ENCODE measurements at regions not wholly inside any gene's neighbourhood (a gene's known extent, or its start where the extent isn't known, plus 50 kb on each side); places are given as distances from the start of the nearest gene placed in this dataset.

DNA sequence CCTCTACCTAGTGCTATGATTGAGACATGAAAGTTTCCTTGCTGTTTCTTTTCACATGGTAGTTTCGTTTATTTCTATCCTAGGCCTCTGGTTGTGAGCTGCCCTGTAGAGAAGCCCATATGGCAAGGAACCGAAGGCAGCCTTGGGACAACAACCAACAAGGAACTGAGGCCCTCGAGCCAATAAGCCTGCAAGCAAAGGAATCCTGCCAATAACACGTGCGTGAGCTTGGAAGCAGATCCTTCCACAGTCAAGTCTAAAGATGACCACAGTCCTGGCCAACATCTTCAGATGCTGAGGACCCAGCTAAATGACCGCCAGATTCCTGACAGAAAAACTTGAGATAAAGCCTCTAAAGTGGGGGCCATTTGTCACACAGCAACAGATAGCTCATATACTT lies 100.4 kb upstream of the FAM9B start:
- H3K27me3 Mint-ChIP-seq (ENCODE audit: low read depth), result no peaks in the 10 kb centered on the region
- no peak overlapping the region for H3K4me3 Mint-ChIP-seq
- peaks cover 4% of the 10 kb centered on the region for H3K9me3 Mint-ChIP-seq
- H3K36me3 Mint-ChIP-seq (ENCODE audit: low read depth), result no peaks in the 10 kb centered on the region
- no peaks in the 10 kb centered on the region for H3K4me1 Mint-ChIP-seq (ENCODE audit: low read depth)
- no peak overlapping the region for H3K27ac Mint-ChIP-seq

GRCh38 chrX:9135901-9136510 lies 102.1 kb upstream of the FAM9B start:
- Mint-ChIP-seq H3K36me3 (ENCODE audit: low read depth) (no peaks in the 10 kb centered on the region), H3K4me3 (no peak overlapping the region), H3K27me3 (ENCODE audit: low read depth) (no peaks in the 10 kb centered on the region), H3K9me3 (peaks cover 4% of the 10 kb centered on the region), H3K4me1 (ENCODE audit: low read depth) (no peaks in the 10 kb centered on the region), H3K27ac (no peak overlapping the region)

DNA sequence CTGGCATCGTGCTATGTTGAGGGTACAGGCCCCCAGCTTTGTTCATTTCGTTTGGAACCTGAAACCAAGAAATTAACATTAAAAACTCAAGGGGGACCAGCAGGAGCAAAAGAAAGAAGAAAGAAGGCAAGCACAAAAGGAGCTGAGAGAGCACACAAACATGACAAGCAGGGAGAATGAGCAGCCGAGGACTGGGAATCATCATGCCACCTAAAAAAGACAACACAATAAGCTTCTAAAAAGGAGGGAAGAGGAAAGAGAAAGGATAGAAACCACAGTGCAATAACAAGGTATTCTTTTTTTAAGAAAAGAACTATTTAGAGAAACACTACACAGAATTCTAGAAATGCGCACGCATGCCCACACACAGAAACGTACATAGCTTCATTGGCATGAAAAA lies 103.2 kb upstream of the FAM9B start:
- no peak overlapping the region for H3K27ac Mint-ChIP-seq
- H3K4me1 Mint-ChIP-seq (ENCODE audit: low read depth), result no peaks in the 10 kb centered on the region
- no peak overlapping the region for H3K4me3 Mint-ChIP-seq
- H3K9me3 Mint-ChIP-seq, result peaks cover 4% of the 10 kb centered on the region
- H3K27me3 Mint-ChIP-seq (ENCODE audit: low read depth), result no peaks in the 10 kb centered on the region
- H3K36me3 Mint-ChIP-seq (ENCODE audit: low read depth), result no peaks in the 10 kb centered on the region

GRCh38 chrX:9141496-9141895 lies 107.6 kb upstream of the FAM9B start:
- no peaks in the 10 kb centered on the region for H3K36me3 Mint-ChIP-seq (ENCODE audit: low read depth)
- H3K4me3 Mint-ChIP-seq, result no peak overlapping the region
- no peaks in the 10 kb centered on the region for H3K27me3 Mint-ChIP-seq (ENCODE audit: low read depth)
- no peak overlapping the region for H3K27ac Mint-ChIP-seq
- no peaks in the 10 kb centered on the region for H3K9me3 Mint-ChIP-seq
- H3K4me1 Mint-ChIP-seq (ENCODE audit: low read depth), result no peaks in the 10 kb centered on the region

DNA sequence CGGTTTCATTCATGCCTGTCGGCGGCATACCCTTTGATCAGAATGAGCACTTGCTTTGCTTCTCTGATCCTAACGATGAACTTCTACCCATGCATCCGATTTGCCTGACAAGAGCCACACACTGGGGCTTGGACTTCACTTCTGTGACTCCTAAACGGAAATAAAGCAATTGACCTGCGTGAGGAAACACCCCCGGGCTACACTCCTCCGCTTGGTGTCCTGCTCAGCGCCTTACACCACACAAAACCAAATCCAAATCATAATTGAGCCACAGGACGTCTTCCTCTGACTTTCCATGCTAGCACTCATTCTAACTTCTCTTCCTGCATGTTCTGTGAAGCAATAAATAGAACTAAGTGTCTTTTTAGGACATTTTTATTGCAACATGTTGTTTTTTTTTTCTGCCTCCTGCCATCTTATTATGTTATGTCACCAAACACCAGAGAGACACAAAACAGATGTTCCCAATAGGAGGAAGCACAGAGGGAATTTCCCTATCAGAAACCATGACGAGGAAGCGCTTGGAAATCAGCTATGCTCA lies 110.8 kb upstream of the FAM9B start:
- Mint-ChIP-seq H3K27me3 (ENCODE audit: low read depth) (no peaks in the 10 kb centered on the region), H3K9me3 (peaks cover 3% of the 10 kb centered on the region), H3K4me3 (no peak overlapping the region), H3K36me3 (ENCODE audit: low read depth) (no peaks in the 10 kb centered on the region), H3K27ac (no peak overlapping the region), H3K4me1 (ENCODE audit: low read depth) (no peaks in the 10 kb centered on the region)

DNA sequence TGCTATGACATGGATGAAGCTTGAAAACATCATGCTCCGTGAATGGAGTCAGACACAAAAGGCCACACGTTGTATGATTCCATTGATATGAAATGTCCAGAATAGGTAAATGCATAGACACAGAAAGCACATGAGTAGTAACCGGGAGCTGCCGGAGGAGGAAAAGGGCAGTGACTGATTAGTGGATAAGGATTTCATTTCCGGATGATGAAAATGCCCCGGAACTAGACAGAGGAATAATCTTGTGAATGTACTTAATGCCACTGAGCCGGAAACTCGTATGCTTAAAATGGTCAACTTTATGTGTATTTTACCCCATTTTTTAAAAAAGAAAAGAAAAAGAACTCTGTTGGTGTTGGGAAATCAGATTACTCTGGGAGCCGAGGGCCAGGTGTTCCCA lies 112.7 kb upstream of the FAM9B start:
- Mint-ChIP-seq H3K9me3 (peaks cover 9% of the 10 kb centered on the region), H3K36me3 (ENCODE audit: low read depth) (no peaks in the 10 kb centered on the region), H3K4me1 (ENCODE audit: low read depth) (no peaks in the 10 kb centered on the region), H3K4me3 (no peak overlapping the region), H3K27me3 (ENCODE audit: low read depth) (no peaks in the 10 kb centered on the region), H3K27ac (no peak overlapping the region)

- no peaks in the 10 kb centered on the region for H3K27me3 Mint-ChIP-seq (ENCODE audit: low read depth)
- no peak overlapping the region for H3K27ac Mint-ChIP-seq
- H3K4me3 Mint-ChIP-seq, result no peak overlapping the region
- no peaks in the 10 kb centered on the region for H3K36me3 Mint-ChIP-seq (ENCODE audit: low read depth)
- peaks cover 12% of the 10 kb centered on the region for H3K9me3 Mint-ChIP-seq
- no peaks in the 10 kb centered on the region for H3K4me1 Mint-ChIP-seq (ENCODE audit: low read depth)
Observed at GRCh38 chrX:9147086-9147485, 113.2 kb upstream of the FAM9B start.

- H3K27me3 Mint-ChIP-seq (ENCODE audit: low read depth), result no peaks in the 10 kb centered on the region
- peaks cover 12% of the 10 kb centered on the region for H3K9me3 Mint-ChIP-seq
- no peak overlapping the region for H3K4me3 Mint-ChIP-seq
- no peaks in the 10 kb centered on the region for H3K4me1 Mint-ChIP-seq (ENCODE audit: low read depth)
- H3K36me3 Mint-ChIP-seq (ENCODE audit: low read depth), result no peaks in the 10 kb centered on the region
- H3K27ac Mint-ChIP-seq, result no peak overlapping the region
Observed at GRCh38 chrX:9147726-9148125, 113.8 kb upstream of the FAM9B start.

- Mint-ChIP-seq H3K27ac (no peak overlapping the region), H3K4me3 (no peak overlapping the region), H3K27me3 (ENCODE audit: low read depth) (no peaks in the 10 kb centered on the region), H3K4me1 (ENCODE audit: low read depth) (peaks cover 4% of the 10 kb centered on the region), H3K9me3 (peaks cover 12% of the 10 kb centered on the region), H3K36me3 (ENCODE audit: low read depth) (no peaks in the 10 kb centered on the region)
Observed at GRCh38 chrX:9148615-9149399, 114.9 kb upstream of the FAM9B start.

- no peak overlapping the region for H3K27ac Mint-ChIP-seq
- H3K36me3 Mint-ChIP-seq (ENCODE audit: low read depth), result no peaks in the 10 kb centered on the region
- H3K4me1 Mint-ChIP-seq (ENCODE audit: low read depth), result peaks cover 4% of the 10 kb centered on the region
- no peaks in the 10 kb centered on the region for H3K27me3 Mint-ChIP-seq (ENCODE audit: low read depth)
- H3K9me3 Mint-ChIP-seq, result peaks cover 12% of the 10 kb centered on the region
- H3K4me3 Mint-ChIP-seq, result no peak overlapping the region
Observed at GRCh38 chrX:9149501-9150245, 115.7 kb upstream of the FAM9B start.

- Mint-ChIP-seq H3K27ac (no peak overlapping the region), H3K4me3 (no peak overlapping the region), H3K9me3 (peaks cover 19% of the 10 kb centered on the region), H3K27me3 (ENCODE audit: low read depth) (no peaks in the 10 kb centered on the region), H3K4me1 (ENCODE audit: low read depth) (peaks cover 4% of the 10 kb centered on the region), H3K36me3 (ENCODE audit: low read depth) (no peaks in the 10 kb centered on the region)
Observed at GRCh38 chrX:9151772-9152307, 117.9 kb upstream of the FAM9B start.

- Mint-ChIP-seq H3K27me3 (ENCODE audit: low read depth) (no peaks in the 10 kb centered on the region), H3K4me1 (ENCODE audit: low read depth) (peaks cover 4% of the 10 kb centered on the region), H3K4me3 (no peak overlapping the region), H3K36me3 (ENCODE audit: low read depth) (no peaks in the 10 kb centered on the region), H3K9me3 (peaks cover 19% of the 10 kb centered on the region), H3K27ac (peak overlapping the region; percentile 65)
Observed at GRCh38 chrX:9153300-9153699, 119.4 kb upstream of the FAM9B start.

- Mint-ChIP-seq H3K27me3 (ENCODE audit: low read depth) (no peaks in the 10 kb centered on the region), H3K4me1 (ENCODE audit: low read depth) (peaks cover under 1% of the 10 kb centered on the region), H3K27ac (no peak overlapping the region), H3K9me3 (peaks cover 7% of the 10 kb centered on the region), H3K4me3 (no peak overlapping the region), H3K36me3 (ENCODE audit: low read depth) (no peaks in the 10 kb centered on the region)
Observed at GRCh38 chrX:9158611-9159010, 124.7 kb upstream of the FAM9B start.

GRCh38 chrX:9160698-9161329 lies 126.9 kb upstream of the FAM9B start:
- no peak overlapping the region for H3K4me3 Mint-ChIP-seq
- peaks cover 14% of the 10 kb centered on the region for H3K4me1 Mint-ChIP-seq (ENCODE audit: low read depth)
- H3K9me3 Mint-ChIP-seq, result peaks cover 2% of the 10 kb centered on the region
- no peaks in the 10 kb centered on the region for H3K27me3 Mint-ChIP-seq (ENCODE audit: low read depth)
- H3K27ac Mint-ChIP-seq, result no peak overlapping the region
- H3K36me3 Mint-ChIP-seq (ENCODE audit: low read depth), result no peaks in the 10 kb centered on the region

Measured in T-helper 1 cell treated with Interleukin-12 subunit alpha and Interleukin-12 subunit beta and Interleukin-4 antibody, amounts not matched to agents 30 μg/mL and 1 μg/mL, for 36 hours (primary cell).